ENCODE measurements at regions not wholly inside any gene's neighbourhood (a gene's known extent, or its start where the extent isn't known, plus 50 kb on each side); places are given as distances from the start of the nearest gene placed in this dataset.

DNA sequence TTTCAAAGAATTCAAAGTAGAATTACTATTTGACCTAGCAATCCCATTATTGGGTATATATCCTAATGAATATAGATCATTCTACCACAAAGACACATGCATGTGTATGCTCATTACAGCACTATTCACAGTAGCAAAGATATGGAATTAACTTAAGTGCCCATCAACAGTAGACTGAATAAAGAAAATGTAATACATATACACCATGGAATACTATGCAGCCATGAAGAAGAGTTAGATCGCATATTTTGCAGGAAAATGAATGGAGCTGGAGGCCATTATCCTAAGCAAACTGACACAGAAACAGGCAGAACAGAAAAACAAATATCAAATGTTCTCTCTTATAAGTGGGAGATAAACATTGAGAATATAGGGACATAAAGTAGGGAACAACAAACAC is 519.2 kb upstream of the REG3G start:
- TF ChIP-seq CTCF (conservative IDR thresholded peaks at IDR 0.05) (no peak), ZFX (IDR thresholded peaks at IDR 0.05) (no peak)
